Pancreas (tissue), 10 donors: ENCODE measurements at regions not wholly inside any gene's neighbourhood (a gene's known extent, or its start where the extent isn't known, plus 50 kb on each side); places are given as distances from the start of the nearest gene placed in this dataset.
"Not testable (repeated sequence)": the region's sequence is repeated elsewhere in the genome, so short reads cannot be mapped to it uniquely, and the experiment has no call there.

Experiments used
- ATAC-seq, 4 donors: fragments of 200-7000 bp; cut with Tn5 transposase; one replicate each; pipeline versions ENCODE4 v1.8.0 to v1.9.1; 2020; ENCODE audit warnings: mild to moderate bottlenecking in 4 of 4, moderate library complexity in 4 of 4
- DNase-seq, 6 donors: peaks; one replicate each; pipeline ENCODE4 v3.0.0-alpha.2; 2020
- FAIRE-seq: peaks from 2 replicates; lab custom pipeline; 2012; peaks lifted over from hg19 to GRCh38; lab: Jason Lieb, UNC
- H3K27ac ChIP-seq, 4 donors: fragments of 200-600 bp; sonication (generic); 1 replicate in 3 of 4; 2 replicates in 1 of 4; pipeline versions ENCODE4 v1.5.0 to v1.8.0; 2020
- H3K27me3 ChIP-seq, 4 donors: fragments of 200-600 bp; one replicate each; pipeline ENCODE4 v1.8.0; 2021
- H3K36me3 ChIP-seq, 3 donors: fragments of 200-600 bp; sonication (generic) in 1 of 3; one replicate each; pipeline versions ENCODE4 v1.5.0 to v1.8.0; 2020 to 2021
- H3K4me1 ChIP-seq, 3 donors: fragments of 200-600 bp; one replicate each; pipeline ENCODE4 v1.8.0; 2021
- H3K4me3 ChIP-seq, 4 donors: fragments of 200-600 bp; sonication (generic) in 2 of 4; one replicate each; pipeline versions ENCODE4 v1.5.0 to v1.8.0; 2020 to 2021
- H3K9me3 ChIP-seq, 4 donors: fragments of 200-600 bp; one replicate each; pipeline ENCODE4 v1.8.0; 2021
- WGBS, 2 donors: extraction: QIAGEN DNeasy Blood & Tissue Kit; methylation state at CpG; one replicate each; pipeline ENCODE4 v1.1.7; 2013; 5-methylcytosine and 5-hydroxymethylcytosine counted together
- intact Hi-C, 3 donors: fragments of 100-400 bp; cut with DNase I; formaldehyde crosslinking; loops; one replicate each; pipeline versions ENCODE4 v1.11.1 to v1.14.2; 2022
- TF ChIP-seq, protein P1 (sequence below), 4 donors: fragments of 200-600 bp; sonication (generic) in 3 of 4; IDR thresholded peaks; one replicate each; pipeline versions ENCODE4 v1.5.0 to v1.8.0; 2021; ENCODE audit warnings: antibody characterized with exemption in 4 of 4
- donor health status: healthy with polysubstance abuse.
- donor health status: DM: no; HTN: no; CAD: no; lungs with moderate emphysema.
- donor health status: DM: no; HTN: no; CAD: no.
- donor health status: control.
- donor health status: control.
- donor health status: Bipolar disorder and iron deficiency.
- donor health status: DM: yes; HTN: yes; CAD: no.
- donor health status: DM: no; HTN: no; CAD: no.
- donor health status: DM: no; HTN: no; CAD: no.
- donor health status: DM: yes; HTN: yes; CAD: no.

DNA sequence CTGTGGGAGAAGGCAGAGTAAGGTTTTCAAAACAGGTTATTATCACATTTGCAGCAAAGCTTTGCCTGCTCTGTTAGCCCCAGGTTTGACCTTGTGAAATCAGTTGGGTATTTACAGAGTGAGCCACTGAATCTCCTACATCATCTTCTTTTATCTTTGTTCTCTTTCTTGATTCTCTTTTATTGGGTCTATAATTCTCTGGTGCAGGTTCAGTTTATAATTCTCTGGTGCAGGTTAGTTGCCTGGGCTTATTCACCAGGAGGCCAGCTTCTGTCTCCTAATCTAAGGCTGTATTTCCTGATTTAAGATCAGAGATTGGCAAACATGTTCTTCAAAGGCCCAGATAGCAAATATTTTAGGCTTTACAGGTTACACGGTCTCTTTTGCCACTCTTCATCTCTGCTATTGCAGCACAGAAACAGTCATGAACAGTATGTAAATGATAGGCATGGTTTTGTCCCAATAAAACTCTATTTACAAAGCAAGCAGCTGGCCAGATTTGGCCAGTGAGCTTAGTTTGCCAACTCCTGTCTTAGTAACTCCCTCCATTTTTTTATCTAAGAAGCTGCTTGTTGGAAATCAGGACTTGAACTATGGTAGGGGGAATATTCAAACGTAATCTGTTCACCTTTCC lies 205.0 kb upstream of the RIMS1 start:
- no peak for FAIRE-seq
- intact Hi-C loops = no loop called here
- Histone ChIP-seq H3K27me3 (no peaks in the 10 kb centered on the region), H3K4me1 (no peaks in the 10 kb centered on the region), H3K4me3 (no peak overlapping the region), H3K36me3 (no peaks in the 10 kb centered on the region), H3K27ac (no peak overlapping the region), H3K9me3 (no peaks in the 10 kb centered on the region)
- ATAC-seq = no peak
- TF ChIP-seq, protein P1, sequence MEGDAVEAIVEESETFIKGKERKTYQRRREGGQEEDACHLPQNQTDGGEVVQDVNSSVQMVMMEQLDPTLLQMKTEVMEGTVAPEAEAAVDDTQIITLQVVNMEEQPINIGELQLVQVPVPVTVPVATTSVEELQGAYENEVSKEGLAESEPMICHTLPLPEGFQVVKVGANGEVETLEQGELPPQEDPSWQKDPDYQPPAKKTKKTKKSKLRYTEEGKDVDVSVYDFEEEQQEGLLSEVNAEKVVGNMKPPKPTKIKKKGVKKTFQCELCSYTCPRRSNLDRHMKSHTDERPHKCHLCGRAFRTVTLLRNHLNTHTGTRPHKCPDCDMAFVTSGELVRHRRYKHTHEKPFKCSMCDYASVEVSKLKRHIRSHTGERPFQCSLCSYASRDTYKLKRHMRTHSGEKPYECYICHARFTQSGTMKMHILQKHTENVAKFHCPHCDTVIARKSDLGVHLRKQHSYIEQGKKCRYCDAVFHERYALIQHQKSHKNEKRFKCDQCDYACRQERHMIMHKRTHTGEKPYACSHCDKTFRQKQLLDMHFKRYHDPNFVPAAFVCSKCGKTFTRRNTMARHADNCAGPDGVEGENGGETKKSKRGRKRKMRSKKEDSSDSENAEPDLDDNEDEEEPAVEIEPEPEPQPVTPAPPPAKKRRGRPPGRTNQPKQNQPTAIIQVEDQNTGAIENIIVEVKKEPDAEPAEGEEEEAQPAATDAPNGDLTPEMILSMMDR (IDR thresholded peaks at IDR 0.05) = no peak
- 35 to 39% methylated on average over 2 of the region's 2 CpGs for WGBS, 2 donors
- no peak for DNase-seq

GRCh38 chr6:71686021-71686677 lies 200.2 kb upstream of the RIMS1 start:
- H3K4me1 ChIP-seq, H3K4me3 ChIP-seq, FAIRE-seq, H3K36me3 ChIP-seq, intact Hi-C loops, H3K9me3 ChIP-seq, ATAC-seq, H3K27me3 ChIP-seq, H3K27ac ChIP-seq: not testable (repeated sequence)
- peak in 3 of 6 donors; percentile 10 to 50 (median 31) for DNase-seq
- WGBS, 2 donors = 78 to 92% methylated on average over 23 of the region's 23 CpGs

- WGBS, 2 donors = 63 to 69% methylated on average over 2 of the region's 2 CpGs
- ATAC-seq = no peak
- Histone ChIP-seq H3K27me3 (no peaks in the 10 kb centered on the region), H3K36me3 (no peaks in the 10 kb centered on the region), H3K4me1 (no peaks in the 10 kb centered on the region), H3K9me3 (no peaks in the 10 kb centered on the region), H3K27ac (no peak overlapping the region), H3K4me3 (no peak overlapping the region)
- intact Hi-C loops = no loop called here
- TF ChIP-seq, protein P1 (IDR thresholded peaks at IDR 0.05) = no peak
- FAIRE-seq = no peak
- no peak for DNase-seq
Measured at GRCh38 chr6:71698702-71699101, 187.6 kb upstream of the RIMS1 start.

GRCh38 chr6:71706523-71706922 lies 179.8 kb upstream of the RIMS1 start:
- TF ChIP-seq, protein P1 (IDR thresholded peaks at IDR 0.05) = no peak
- no peak overlapping the region for H3K4me3 ChIP-seq
- H3K4me1 ChIP-seq = no peaks in the 10 kb centered on the region
- no peak overlapping the region for H3K27ac ChIP-seq
- no peak for DNase-seq
- H3K27me3 ChIP-seq = no peaks in the 10 kb centered on the region
- intact Hi-C loops = no loop called here
- FAIRE-seq = no peak
- H3K9me3 ChIP-seq = no peaks in the 10 kb centered on the region
- no peaks in the 10 kb centered on the region for H3K36me3 ChIP-seq
- 15 to 22% methylated on average over 1 of the region's 1 CpG for WGBS, 2 donors
- no peak for ATAC-seq

DNA sequence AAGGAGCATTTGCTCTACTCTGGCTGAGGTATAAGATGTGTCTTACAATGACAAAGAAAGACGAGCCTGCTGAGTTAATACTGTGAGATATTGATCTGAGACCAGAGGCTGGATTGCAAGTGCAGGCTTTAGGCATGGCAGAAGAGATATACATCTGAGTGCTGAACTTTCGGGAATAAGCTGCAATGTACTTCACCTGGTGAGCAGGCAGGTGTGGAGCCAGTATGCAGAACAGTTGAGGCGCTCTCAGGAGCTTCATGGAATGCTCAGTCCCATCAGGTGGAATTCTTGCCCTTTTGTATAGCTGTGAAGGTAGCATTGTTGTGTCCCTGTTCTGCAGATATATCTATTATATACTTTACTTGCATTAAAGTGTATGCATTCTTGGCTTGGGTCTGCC lies 179.3 kb upstream of the RIMS1 start:
- Histone ChIP-seq H3K36me3 (no peaks in the 10 kb centered on the region), H3K27ac (no peak overlapping the region), H3K4me3 (no peak overlapping the region), H3K9me3 (no peaks in the 10 kb centered on the region), H3K27me3 (no peaks in the 10 kb centered on the region), H3K4me1 (no peaks in the 10 kb centered on the region)
- TF ChIP-seq, protein P1 (IDR thresholded peaks at IDR 0.05) = no peak
- 41 to 46% methylated on average over 3 of the region's 3 CpGs for WGBS, 2 donors
- intact Hi-C loops = no loop called here
- ATAC-seq = no peak
- no peak for FAIRE-seq
- DNase-seq = no peak
